GM18873 (cell line): ENCODE measurements at regions not wholly inside any gene's neighbourhood (a gene's known extent, or its start where the extent isn't known, plus 50 kb on each side); places are given as distances from the start of the nearest gene placed in this dataset.
A peak's percentile ranks its signal among the peaks of the same experiment; 100 is the strongest.

ENCODE experiments used
- ATAC-seq: cut with Tn5 transposase; IDR thresholded peaks from one replicate; pipeline ENCODE4 v1.9.1; 2021; ENCODE audit warnings: mild to moderate bottlenecking, moderate library complexity, moderate number of reproducible peaks; ENCODE audit not compliant: unreplicated experiment, low FRiP score

GRCh38 chr11:32003335-32003734, 87.5 kb upstream of the RCN1 start:
- ATAC-seq = no peak

GRCh38 chr11:32002311-32002710, 88.6 kb upstream of the RCN1 start:
- ATAC-seq = no peak

- ATAC-seq = no peak
Measured at GRCh38 chr11:31997955-31998354, 92.9 kb upstream of the RCN1 start.

GRCh38 chr11:31996159-31996881, 94.6 kb upstream of the RCN1 start:
- no peak for ATAC-seq

- peak; percentile 68 for ATAC-seq
Measured at GRCh38 chr11:31995525-31996094, 95.3 kb upstream of the RCN1 start.

- ATAC-seq = no peak
Measured at GRCh38 chr11:31995032-31995431, 95.8 kb upstream of the RCN1 start.

GRCh38 chr11:31987118-31988005, 103.5 kb upstream of the RCN1 start:
- ATAC-seq = no peak

- no peak for ATAC-seq
Measured at GRCh38 chr11:31986201-31986889, 104.5 kb upstream of the RCN1 start.

GRCh38 chr11:31981457-31981856, 109.4 kb upstream of the RCN1 start:
- no peak for ATAC-seq

- ATAC-seq = no peak
Measured at GRCh38 chr11:31977343-31977742, 113.5 kb upstream of the RCN1 start.

- no peak for ATAC-seq
Measured at GRCh38 chr11:31974366-31975136, 116.3 kb upstream of the RCN1 start.

- no peak for ATAC-seq
Measured at GRCh38 chr11:31973172-31973571, 117.7 kb upstream of the RCN1 start.

GRCh38 chr11:31972623-31973022, 118.3 kb upstream of the RCN1 start:
- ATAC-seq = no peak

GRCh38 chr11:31969359-31969702, 121.5 kb upstream of the RCN1 start:
- ATAC-seq = no peak

- no peak for ATAC-seq
Measured at GRCh38 chr11:31968461-31969358, 122.2 kb upstream of the RCN1 start.

- no peak for ATAC-seq
Measured at GRCh38 chr11:31967404-31968130, 123.3 kb upstream of the RCN1 start.

GRCh38 chr11:31966846-31967245, 124.0 kb upstream of the RCN1 start:
- no peak for ATAC-seq

- no peak for ATAC-seq
Measured at GRCh38 chr11:31964181-31964580, 126.7 kb upstream of the RCN1 start.

- no peak for ATAC-seq
Measured at GRCh38 chr11:31960126-31960525, 130.7 kb upstream of the RCN1 start.
